22Rv1 (cell line): ENCODE measurements at regions not wholly inside any gene's neighbourhood (a gene's known extent, or its start where the extent isn't known, plus 50 kb on each side); places are given as distances from the start of the nearest gene placed in this dataset.

ENCODE experiments used
- CTCF ChIP-seq: fragments of 450-650 bp; IDR thresholded peaks from 2 replicates; pipeline ENCODE4 v1.5.1; 2017; ENCODE audit warnings: mild to moderate bottlenecking
- ZFX ChIP-seq: fragments of 450-650 bp; IDR thresholded peaks from 2 replicates; pipeline ENCODE4 v1.6.1; 2017; ENCODE audit warnings: antibody characterized with exemption, borderline replicate concordance

- TF ChIP-seq CTCF (no peak), ZFX (no peak)
Measured at GRCh38 chr9:117917873-117918272, 213.7 kb downstream of the TLR4 start.
